SJSA1 (cell line): ENCODE measurements at regions not wholly inside any gene's neighbourhood (a gene's known extent, or its start where the extent isn't known, plus 50 kb on each side); places are given as distances from the start of the nearest gene placed in this dataset.
"Not testable (repeated sequence)": the region's sequence is repeated elsewhere in the genome, so short reads cannot be mapped to it uniquely, and the experiment has no call there.

ENCODE experiments used
- DNase-seq, 2 experiments: peaks; one replicate each; pipeline ENCODE4 v3.0.0-alpha.2; 2015 to 2020; ENCODE audit warnings: low spot score in 2 of 2, low read depth in 1 of 2
- H3K27ac ChIP-seq: fragments of 250-450 bp; sonication (Bioruptor Pico); 2 replicates; pipeline ENCODE4 v1.5.1; 2020; ENCODE audit warnings: mild to moderate bottlenecking, moderate library complexity
- H3K27me3 ChIP-seq: fragments of 250-450 bp; sonication (Bioruptor Pico); replicated peaks from 2 replicates; pipeline ENCODE4 v1.5.1; 2020; ENCODE audit warnings: mild to moderate bottlenecking, moderate library complexity
- H3K36me3 ChIP-seq: fragments of 250-450 bp; sonication (Bioruptor Pico); 2 replicates; pipeline ENCODE4 v1.5.1; 2020; ENCODE audit warnings: mild to moderate bottlenecking
- H3K4me1 ChIP-seq: fragments of 250-450 bp; sonication (Bioruptor Pico); replicated peaks from 2 replicates; pipeline ENCODE4 v1.6.1; 2021; ENCODE audit warnings: mild to moderate bottlenecking
- H3K4me3 ChIP-seq: fragments of 250-450 bp; sonication (Bioruptor Pico); 2 replicates; pipeline ENCODE4 v1.5.1; 2020; ENCODE audit warnings: mild to moderate bottlenecking
- H3K9me3 ChIP-seq: fragments of 250-450 bp; sonication (Bioruptor Pico); replicated peaks from 2 replicates; pipeline ENCODE4 v1.5.1; 2020; ENCODE audit warnings: mild to moderate bottlenecking

DNA sequence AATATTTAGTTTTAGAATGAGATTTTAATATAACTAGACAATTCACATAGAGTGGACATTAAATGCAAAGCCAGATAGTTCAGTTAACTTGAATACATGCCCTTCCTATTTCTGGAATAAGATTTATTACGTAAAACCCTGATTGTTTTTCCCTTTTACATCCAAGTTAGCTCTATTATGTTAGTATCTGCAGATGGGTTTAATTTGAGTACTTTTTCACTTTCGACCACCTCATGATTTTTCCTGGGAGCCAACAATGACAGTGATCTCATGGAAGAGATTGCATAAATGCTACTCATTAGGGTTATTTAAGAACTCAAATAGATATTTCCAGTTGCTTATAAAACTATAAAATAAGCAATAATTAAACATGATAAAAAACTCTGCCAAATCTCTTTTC, 199.4 kb upstream of the PTGFR start:
- Histone ChIP-seq H3K27ac (no peak overlapping the region), H3K4me1 (peaks cover 14% of the 10 kb centered on the region), H3K36me3 (no peaks in the 10 kb centered on the region), H3K9me3 (no peaks in the 10 kb centered on the region), H3K4me3 (no peak overlapping the region), H3K27me3 (no peaks in the 10 kb centered on the region)
- no peak for DNase-seq

DNA sequence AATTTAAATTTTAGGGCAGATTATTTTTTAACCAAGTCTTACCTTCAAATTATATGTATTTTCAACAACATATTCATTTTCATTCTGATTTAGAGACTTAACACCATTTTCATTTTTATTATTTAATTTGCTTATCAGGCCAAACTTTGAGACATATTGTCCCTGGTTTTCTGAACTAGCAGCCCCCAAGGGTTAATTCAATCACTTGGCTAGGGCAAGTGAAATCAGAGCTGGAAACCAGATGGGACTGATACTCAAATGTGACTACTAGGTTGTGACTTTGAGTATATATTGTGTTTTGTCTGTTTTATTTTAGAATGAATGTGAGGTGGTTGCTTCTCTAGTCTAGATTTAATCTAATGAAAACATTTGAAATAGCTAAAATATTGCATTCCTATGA, 198.9 kb upstream of the PTGFR start:
- Histone ChIP-seq H3K4me3 (no peak overlapping the region), H3K27me3 (no peaks in the 10 kb centered on the region), H3K4me1 (peaks cover 9% of the 10 kb centered on the region), H3K27ac (no peak overlapping the region), H3K36me3 (no peaks in the 10 kb centered on the region), H3K9me3 (no peaks in the 10 kb centered on the region)
- DNase-seq, result no peak

DNA sequence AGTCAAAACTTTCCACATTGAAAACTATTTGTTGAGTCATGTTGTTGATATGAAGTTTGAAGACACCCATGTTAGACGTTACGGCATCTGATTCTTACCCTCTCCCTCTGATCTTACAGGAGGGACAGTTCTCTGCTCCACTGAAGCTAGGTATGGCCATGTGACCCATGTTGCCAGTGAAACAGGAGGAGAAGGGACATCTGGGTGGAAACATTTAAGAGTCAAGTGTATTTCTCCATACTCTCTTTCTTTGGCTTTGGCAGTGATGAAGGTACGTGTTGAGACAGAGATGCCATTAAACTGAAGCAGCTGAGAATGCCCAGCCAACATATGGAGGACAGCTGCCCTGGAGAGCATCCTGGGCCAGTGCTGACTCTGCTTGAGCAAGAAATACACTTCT, 198.4 kb upstream of the PTGFR start:
- no peaks in the 10 kb centered on the region for H3K9me3 ChIP-seq
- no peak overlapping the region for H3K27ac ChIP-seq
- H3K27me3 ChIP-seq, result no peaks in the 10 kb centered on the region
- H3K4me3 ChIP-seq, result no peak overlapping the region
- H3K36me3 ChIP-seq, result no peaks in the 10 kb centered on the region
- H3K4me1 ChIP-seq, result peaks cover 6% of the 10 kb centered on the region
- no peak for DNase-seq

DNA sequence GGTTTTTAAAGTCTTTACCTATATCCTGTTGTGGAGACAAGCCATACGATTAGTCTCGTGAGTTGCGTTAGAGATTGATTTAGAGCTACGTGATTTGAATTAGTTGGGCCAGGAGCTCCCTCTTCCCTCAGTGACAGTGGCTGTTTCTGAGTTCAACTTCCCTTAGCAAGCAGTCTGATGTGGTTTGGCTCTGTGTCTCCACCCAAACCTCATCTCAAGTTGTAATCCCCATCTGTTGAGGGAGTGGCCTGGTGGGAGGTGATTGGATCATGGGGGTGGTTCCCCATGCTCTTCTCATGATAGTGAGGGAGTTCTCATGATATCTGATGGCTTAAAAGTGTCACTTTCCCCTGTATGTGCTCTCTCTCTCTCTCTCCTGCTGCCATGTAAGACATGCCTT, 192.9 kb upstream of the PTGFR start:
- no peaks in the 10 kb centered on the region for H3K36me3 ChIP-seq
- no peaks in the 10 kb centered on the region for H3K9me3 ChIP-seq
- no peak for DNase-seq
- no peaks in the 10 kb centered on the region for H3K4me1 ChIP-seq
- no peak overlapping the region for H3K4me3 ChIP-seq
- no peaks in the 10 kb centered on the region for H3K27me3 ChIP-seq
- no peak overlapping the region for H3K27ac ChIP-seq

DNA sequence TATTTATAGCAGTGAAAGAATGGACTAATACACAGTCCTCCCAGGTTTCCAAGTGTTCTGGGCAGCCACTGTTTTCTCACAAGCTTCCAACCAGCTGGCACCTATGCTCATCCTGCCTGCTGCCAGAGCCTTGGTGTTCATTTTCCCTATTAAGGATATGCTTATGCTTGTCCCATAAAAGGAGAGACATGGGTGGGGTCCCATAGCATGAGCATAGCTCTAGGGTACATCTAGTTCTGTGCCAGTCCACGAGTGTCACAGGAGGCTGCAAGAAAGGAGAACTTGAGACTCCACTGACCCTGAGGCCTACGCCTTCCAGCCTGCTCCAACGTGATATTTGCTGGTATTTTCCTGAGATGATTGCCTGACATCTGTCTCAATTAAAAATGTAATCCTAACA, 192.4 kb upstream of the PTGFR start:
- Histone ChIP-seq H3K27me3 (no peaks in the 10 kb centered on the region), H3K36me3 (no peaks in the 10 kb centered on the region), H3K27ac (no peak overlapping the region), H3K4me1 (no peaks in the 10 kb centered on the region), H3K4me3 (no peak overlapping the region), H3K9me3 (no peaks in the 10 kb centered on the region)
- DNase-seq, result no peak

DNA sequence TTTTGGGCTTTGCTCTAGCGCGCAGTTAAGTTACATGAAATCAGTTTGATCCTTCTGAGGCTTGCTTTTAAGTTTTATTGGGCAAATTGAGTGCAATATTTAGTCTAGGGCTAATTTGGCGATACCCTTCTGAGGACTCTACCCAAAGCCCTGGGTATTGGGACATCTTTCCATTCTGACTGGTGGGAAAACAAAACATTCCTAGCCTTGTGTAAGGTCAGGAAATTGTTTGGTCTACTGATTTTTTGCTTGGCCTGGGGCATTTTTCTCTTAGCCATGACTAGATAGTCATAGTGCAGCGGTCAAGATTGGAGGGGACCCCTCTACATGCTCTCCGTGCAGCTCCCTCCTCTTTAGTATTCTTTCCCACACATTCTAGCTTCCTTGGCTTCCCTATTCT, 189.6 kb upstream of the PTGFR start:
- Histone ChIP-seq H3K36me3 (no peaks in the 10 kb centered on the region), H3K4me1 (no peaks in the 10 kb centered on the region), H3K4me3 (no peak overlapping the region), H3K9me3 (no peaks in the 10 kb centered on the region), H3K27ac (no peak overlapping the region), H3K27me3 (no peaks in the 10 kb centered on the region)
- no peak for DNase-seq

DNA sequence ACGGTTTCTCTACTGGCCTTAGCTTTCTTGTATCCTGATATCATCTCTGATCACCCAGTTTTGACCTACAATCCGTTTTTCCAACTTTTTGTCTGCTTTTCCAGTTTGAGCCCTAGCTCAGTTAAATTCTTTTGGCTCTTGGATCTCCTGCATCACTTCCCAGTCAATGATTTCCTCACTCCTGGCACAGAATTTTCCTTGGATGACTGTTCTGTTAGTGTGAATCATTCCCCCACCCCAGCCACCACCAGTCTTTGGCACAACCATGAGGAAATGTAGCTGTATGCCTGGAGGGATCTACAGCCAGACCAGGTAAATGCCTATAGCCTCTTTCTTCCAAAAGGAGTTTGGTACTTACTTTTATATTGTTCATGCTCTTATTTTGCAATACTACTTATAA, 187.2 kb upstream of the PTGFR start:
- no peaks in the 10 kb centered on the region for H3K27me3 ChIP-seq
- no peaks in the 10 kb centered on the region for H3K4me1 ChIP-seq
- no peak overlapping the region for H3K4me3 ChIP-seq
- H3K36me3 ChIP-seq, result no peaks in the 10 kb centered on the region
- DNase-seq, result no peak
- H3K9me3 ChIP-seq, result no peaks in the 10 kb centered on the region
- H3K27ac ChIP-seq, result no peak overlapping the region

DNA sequence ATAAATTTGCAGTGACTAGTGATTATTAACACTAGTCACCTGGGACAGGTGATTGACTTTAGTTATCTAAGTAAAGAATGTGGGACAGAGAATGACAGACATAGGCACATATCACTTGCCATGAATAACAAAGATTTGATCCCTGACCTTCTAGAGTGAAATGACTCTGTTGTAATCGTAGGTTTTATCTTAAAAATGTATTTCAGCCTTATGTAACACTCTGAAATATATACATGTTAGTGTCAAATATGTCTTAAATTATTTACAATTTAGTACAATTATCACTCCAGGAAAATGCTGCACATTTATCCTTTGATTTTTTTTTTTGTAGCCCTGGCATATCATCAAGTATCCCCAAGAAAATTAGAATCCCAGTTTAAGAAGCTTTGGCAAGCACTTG, 186.4 kb upstream of the PTGFR start:
- DNase-seq, result no peak
- H3K4me1 ChIP-seq, result no peaks in the 10 kb centered on the region
- H3K4me3 ChIP-seq, result no peak overlapping the region
- no peaks in the 10 kb centered on the region for H3K27me3 ChIP-seq
- H3K9me3 ChIP-seq, result no peaks in the 10 kb centered on the region
- no peaks in the 10 kb centered on the region for H3K36me3 ChIP-seq
- H3K27ac ChIP-seq, result no peak overlapping the region

DNA sequence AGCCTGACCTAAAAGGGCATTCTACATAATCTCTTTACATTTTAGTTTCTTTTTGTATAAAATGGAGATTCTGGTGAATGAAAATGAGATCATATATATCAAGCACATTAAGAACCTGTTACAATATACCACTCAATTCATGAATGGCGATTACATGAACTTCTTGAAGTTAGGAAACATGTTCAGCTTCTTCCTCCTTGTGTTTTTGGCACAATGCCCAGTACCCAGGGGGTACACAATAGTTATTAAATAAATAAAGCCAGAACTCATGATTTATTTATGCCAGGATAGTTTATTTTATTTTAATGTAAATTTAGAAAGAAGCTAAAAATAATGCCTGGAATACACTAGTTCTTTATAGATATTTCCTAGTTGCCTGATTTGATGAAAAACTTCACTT, 186.0 kb upstream of the PTGFR start:
- no peak for DNase-seq
- Histone ChIP-seq H3K4me1 (no peaks in the 10 kb centered on the region), H3K36me3 (no peaks in the 10 kb centered on the region), H3K27ac (no peak overlapping the region), H3K27me3 (no peaks in the 10 kb centered on the region), H3K4me3 (no peak overlapping the region), H3K9me3 (no peaks in the 10 kb centered on the region)

DNA sequence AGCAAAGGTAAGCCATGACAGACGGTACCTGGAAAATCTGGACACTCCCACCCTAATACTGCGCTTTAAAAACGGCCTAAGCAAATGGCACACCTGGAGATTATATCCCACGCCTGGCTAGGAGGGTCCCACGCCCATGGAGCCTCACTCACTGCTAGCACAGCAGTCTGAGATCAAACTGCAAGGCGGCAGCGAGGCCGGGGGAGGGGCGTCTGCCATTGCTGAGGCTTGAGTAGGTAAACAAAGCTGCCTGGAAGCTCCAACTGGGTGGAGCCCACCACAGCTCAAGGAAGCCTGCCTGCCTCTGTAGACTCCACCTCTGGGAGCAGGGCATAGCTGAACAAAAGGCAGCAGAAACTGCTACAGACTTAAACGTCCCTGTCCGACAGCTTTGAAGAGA, 180.5 kb upstream of the PTGFR start:
- H3K27me3 ChIP-seq, H3K4me1 ChIP-seq, H3K36me3 ChIP-seq, H3K4me3 ChIP-seq, DNase-seq, H3K9me3 ChIP-seq, H3K27ac ChIP-seq: not testable (repeated sequence)

DNA sequence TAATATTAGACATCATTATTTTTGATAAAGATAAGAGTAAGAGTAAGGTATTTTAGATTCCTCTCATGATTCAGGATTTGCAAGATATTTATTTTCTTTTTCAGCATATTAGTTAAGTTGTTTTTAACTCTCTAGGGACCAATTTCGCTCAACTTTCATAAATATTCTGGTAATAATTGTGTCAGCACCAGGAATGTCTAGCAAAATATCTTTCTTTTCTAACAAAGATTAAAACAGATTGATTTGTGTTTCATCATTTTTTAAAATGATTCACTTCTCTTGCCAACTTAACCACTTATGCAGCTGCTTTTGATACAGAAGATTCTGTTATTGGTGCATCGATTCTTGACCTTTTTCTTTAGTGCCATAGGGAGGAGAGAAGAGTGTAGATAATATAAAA, 172.8 kb upstream of the PTGFR start:
- H3K27ac ChIP-seq, result no peak overlapping the region
- no peaks in the 10 kb centered on the region for H3K27me3 ChIP-seq
- no peaks in the 10 kb centered on the region for H3K36me3 ChIP-seq
- no peaks in the 10 kb centered on the region for H3K9me3 ChIP-seq
- DNase-seq, result no peak
- H3K4me1 ChIP-seq, result no peaks in the 10 kb centered on the region
- no peak overlapping the region for H3K4me3 ChIP-seq

DNA sequence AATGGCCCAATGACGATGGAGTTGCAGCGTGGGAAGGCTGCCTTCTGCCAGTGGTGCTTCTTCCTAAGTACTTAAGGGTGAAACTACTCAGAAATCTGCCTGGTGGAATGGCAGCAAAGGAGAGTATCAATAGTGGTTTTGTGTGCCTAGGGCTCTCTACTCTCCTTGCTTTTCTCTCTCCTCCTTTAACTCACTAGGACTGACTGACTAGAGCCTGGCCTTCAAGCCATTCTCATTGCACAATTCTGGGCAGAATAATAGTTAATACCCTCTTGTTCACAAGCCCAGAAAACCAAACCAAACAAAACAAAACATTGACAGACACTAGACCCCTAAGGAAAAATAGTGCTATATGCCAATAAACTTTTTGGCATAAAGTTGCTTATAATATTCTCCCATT, 171.2 kb upstream of the PTGFR start:
- no peak for DNase-seq
- Histone ChIP-seq H3K27me3 (no peaks in the 10 kb centered on the region), H3K9me3 (no peaks in the 10 kb centered on the region)

DNA sequence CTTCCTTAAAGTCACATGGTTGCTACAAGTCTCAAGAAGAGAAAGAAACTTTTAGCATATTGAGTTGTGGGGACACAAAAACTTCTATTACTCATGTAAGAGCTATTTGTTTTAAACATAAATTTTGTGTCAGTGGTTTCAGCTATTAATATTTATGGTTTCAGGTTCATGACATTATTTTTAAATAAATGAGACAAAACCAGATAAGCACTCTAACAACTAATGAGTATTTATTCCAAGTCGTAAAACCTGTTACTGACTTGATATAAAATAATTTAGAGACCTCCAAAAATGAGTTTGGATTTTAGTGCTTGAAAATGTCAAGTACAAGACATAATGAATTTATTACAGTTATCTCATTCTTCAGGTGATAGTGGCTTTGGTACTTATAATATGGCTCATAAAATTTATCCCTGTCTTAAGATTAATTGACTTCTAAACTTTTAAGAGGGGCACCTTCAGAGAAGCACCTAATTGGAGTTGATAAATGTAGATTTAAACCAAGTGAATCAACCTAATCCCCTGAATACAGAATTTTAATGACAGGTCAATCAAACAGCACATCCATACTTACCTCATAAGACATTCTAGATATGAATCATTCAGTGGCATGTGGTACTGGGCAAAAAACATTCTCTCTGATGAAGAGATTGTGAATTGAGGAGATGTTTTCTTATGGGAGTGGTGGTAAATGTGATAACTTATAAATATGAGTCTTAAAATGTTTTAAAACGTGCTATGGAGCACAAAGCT, 167.7 kb upstream of the PTGFR start:
- Histone ChIP-seq H3K27ac (no peak overlapping the region), H3K4me1 (no peaks in the 10 kb centered on the region), H3K4me3 (no peak overlapping the region), H3K36me3 (no peaks in the 10 kb centered on the region), H3K9me3 (no peaks in the 10 kb centered on the region), H3K27me3 (no peaks in the 10 kb centered on the region)
- DNase-seq, result no peak

More for the DNA sequence above, 171.2 kb upstream of the PTGFR start:
- Histone ChIP-seq H3K36me3 (no peaks in the 10 kb centered on the region), H3K4me1 (no peaks in the 10 kb centered on the region), H3K27ac (no peak overlapping the region), H3K4me3 (no peak overlapping the region)

DNA sequence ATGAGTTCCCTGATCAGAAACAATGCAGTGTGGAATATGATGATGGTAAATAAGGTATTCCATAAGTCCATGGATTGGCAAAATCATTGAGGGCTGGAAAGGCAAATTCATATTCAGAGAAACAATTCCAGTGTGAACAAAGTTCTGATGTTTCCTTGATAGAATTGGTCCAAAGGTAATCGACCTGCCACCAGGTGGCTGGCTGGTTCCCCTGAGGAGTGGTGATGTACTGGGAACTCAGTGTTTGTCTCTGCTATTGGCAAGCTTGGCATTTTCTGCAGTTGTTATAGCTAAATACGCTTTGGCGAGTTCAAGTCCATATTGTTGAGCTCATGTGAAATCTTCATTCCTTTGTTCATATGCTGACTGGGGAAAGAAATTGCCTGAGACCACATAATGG, 165.5 kb upstream of the PTGFR start:
- Histone ChIP-seq H3K9me3 (no peaks in the 10 kb centered on the region), H3K27me3 (no peaks in the 10 kb centered on the region), H3K36me3 (no peaks in the 10 kb centered on the region), H3K4me3 (no peak overlapping the region), H3K4me1 (no peaks in the 10 kb centered on the region), H3K27ac (no peak overlapping the region)
- DNase-seq, result no peak

DNA sequence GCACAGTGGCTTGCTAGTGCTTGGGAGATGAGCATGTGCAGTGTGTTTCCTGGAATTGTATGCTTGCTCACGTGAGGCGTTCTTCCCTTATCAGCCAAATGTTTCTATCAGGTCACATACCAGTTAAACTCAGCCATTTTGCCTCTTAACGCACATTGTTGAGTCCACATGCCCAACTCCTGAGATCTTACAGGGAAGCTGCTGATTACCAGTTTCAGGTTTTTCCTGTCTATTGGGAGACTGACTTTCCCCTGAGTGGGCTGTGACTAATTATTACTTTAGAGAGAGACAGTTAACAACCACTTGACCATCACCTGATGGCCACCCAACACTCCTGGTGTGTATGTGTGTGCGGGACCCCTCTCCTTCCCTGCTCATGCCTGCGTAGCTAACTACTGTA, 161.3 kb upstream of the PTGFR start:
- Histone ChIP-seq H3K27ac (no peak overlapping the region), H3K4me1 (no peaks in the 10 kb centered on the region), H3K36me3 (no peaks in the 10 kb centered on the region), H3K27me3 (no peaks in the 10 kb centered on the region), H3K9me3 (no peaks in the 10 kb centered on the region), H3K4me3 (no peak overlapping the region)
- DNase-seq, result no peak
